ENCODE measurements at regions not wholly inside any gene's neighbourhood (a gene's known extent, or its start where the extent isn't known, plus 50 kb on each side); places are given as distances from the start of the nearest gene placed in this dataset.

GRCh38 chr16:64088838-64089237 lies 1033.0 kb downstream of the CDH11 start:
- TF ChIP-seq CTCF (IDR thresholded peaks at IDR 0.05; ENCODE audit: low read length) (no peak), EZH2 (optimal IDR thresholded peaks at IDR 0.05; ENCODE audit: low read depth, low read length) (no peak)
